Erythroblast (primary cell): ENCODE measurements at regions not wholly inside any gene's neighbourhood (a gene's known extent, or its start where the extent isn't known, plus 50 kb on each side); places are given as distances from the start of the nearest gene placed in this dataset.

Experiments
- GATA1 ChIP-seq: IDR thresholded peaks from 2 replicates; pipeline ENCODE4 v1.6.1; 2011; ENCODE audit warnings: low read depth, mild to moderate bottlenecking, control low read depth, low read length, moderate library complexity
- POLR2A ChIP-seq: IDR thresholded peaks from 2 replicates; pipeline ENCODE4 v1.6.1; 2011; ENCODE audit warnings: mild to moderate bottlenecking, low read length

GRCh38 chr12:25319233-25319984, 68.7 kb upstream of the KRAS start:
- TF ChIP-seq POLR2A (no peak), GATA1 (no peak)
